ENCODE measurements at regions not wholly inside any gene's neighbourhood (a gene's known extent, or its start where the extent isn't known, plus 50 kb on each side); places are given as distances from the start of the nearest gene placed in this dataset.

DNA sequence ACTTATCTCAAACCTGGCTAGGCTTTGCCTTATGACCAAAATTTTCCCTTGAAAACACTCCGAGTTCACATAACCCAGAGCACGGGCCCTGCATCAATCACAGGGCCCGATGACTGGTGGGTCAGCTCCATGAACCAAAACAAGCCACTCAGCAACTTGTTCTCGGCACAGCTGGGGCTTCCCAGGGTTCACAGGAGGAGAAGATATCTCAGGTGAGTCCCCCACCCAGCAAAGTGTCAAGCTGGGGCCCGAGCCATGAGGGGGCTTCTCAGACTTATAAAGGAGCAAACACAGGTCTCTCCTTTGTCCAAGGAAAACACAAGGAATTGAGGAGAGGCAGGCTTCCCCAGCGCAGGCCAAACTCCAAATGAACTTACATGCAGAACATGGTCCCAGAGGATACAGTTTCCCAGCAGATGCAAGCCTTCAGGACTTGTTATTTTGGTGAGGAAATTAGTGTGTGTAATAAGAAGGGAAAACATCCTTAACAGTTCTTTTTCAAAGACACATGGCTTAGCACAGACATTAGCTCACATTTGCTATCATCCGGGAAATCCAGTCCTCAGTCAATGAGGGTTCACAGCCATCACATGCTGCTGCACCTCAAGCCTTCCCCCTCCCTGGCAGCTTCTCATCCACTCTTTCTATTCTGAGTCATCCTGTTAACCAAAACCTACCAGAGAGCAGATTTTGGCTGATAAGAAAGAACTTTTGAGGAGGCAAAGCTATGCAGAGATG lies 98.1 kb upstream of the NFIA start:
- H3K4me3 ChIP-seq: no peak overlapping the region
- no peaks in the 10 kb centered on the region for H3K27me3 ChIP-seq
- H3K9me3 ChIP-seq (ENCODE audit: low read depth): no peaks in the 10 kb centered on the region
- peak in 1 of 2 donors; percentile 63 for DNase-seq (ENCODE audit: low read depth in 1 of 2, low spot score in 1 of 2)
- H3K4me1 ChIP-seq (ENCODE audit: low read depth): no peaks in the 10 kb centered on the region
- no peaks in the 10 kb centered on the region for H3K36me3 ChIP-seq
- no peak overlapping the region for H3K27ac ChIP-seq
- TF ChIP-seq, protein P1, sequence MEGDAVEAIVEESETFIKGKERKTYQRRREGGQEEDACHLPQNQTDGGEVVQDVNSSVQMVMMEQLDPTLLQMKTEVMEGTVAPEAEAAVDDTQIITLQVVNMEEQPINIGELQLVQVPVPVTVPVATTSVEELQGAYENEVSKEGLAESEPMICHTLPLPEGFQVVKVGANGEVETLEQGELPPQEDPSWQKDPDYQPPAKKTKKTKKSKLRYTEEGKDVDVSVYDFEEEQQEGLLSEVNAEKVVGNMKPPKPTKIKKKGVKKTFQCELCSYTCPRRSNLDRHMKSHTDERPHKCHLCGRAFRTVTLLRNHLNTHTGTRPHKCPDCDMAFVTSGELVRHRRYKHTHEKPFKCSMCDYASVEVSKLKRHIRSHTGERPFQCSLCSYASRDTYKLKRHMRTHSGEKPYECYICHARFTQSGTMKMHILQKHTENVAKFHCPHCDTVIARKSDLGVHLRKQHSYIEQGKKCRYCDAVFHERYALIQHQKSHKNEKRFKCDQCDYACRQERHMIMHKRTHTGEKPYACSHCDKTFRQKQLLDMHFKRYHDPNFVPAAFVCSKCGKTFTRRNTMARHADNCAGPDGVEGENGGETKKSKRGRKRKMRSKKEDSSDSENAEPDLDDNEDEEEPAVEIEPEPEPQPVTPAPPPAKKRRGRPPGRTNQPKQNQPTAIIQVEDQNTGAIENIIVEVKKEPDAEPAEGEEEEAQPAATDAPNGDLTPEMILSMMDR (IDR thresholded peaks at IDR 0.05; ENCODE audit: low read depth, low read length): no peak

- H3K36me3 ChIP-seq: no peaks in the 10 kb centered on the region
- no peak overlapping the region for H3K27ac ChIP-seq
- no peaks in the 10 kb centered on the region for H3K4me1 ChIP-seq (ENCODE audit: low read depth)
These were observed 98.7 kb upstream of the NFIA start for GRCh38 chr1:60983701-60984061.

DNA sequence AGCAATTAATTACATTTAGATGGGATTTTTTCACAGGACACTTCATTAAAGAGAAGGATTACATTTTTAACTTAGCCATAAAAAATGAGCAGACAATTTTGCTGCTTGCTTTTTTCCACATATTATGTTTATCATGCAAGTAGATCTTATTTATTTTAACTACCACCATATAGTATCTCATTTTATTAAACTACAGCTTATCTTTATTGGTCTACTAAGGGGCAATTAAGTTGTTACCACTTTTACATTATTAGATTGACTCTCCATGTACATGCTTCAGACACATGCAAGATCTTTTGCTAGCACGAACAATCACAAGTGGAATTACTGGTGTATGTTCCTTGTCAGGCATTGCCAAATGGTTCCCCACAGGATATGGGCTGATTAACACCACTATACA lies 99.8 kb upstream of the NFIA start:
- TF ChIP-seq, protein P1 (IDR thresholded peaks at IDR 0.05; ENCODE audit: low read depth, low read length): no peak
- no peak overlapping the region for H3K27ac ChIP-seq
- no peaks in the 10 kb centered on the region for H3K9me3 ChIP-seq (ENCODE audit: low read depth)
- no peak overlapping the region for H3K4me3 ChIP-seq
- H3K4me1 ChIP-seq (ENCODE audit: low read depth): no peaks in the 10 kb centered on the region
- no peaks in the 10 kb centered on the region for H3K36me3 ChIP-seq
- no peak for DNase-seq (ENCODE audit: low read depth in 1 of 2, low spot score in 1 of 2)
- H3K27me3 ChIP-seq: no peaks in the 10 kb centered on the region

More at GRCh38 chr1:60983701-60984061, 98.7 kb upstream of the NFIA start:
- Histone ChIP-seq H3K9me3 (ENCODE audit: low read depth) (no peaks in the 10 kb centered on the region), H3K27me3 (no peaks in the 10 kb centered on the region), H3K4me3 (no peak overlapping the region)
- TF ChIP-seq, protein P1 (IDR thresholded peaks at IDR 0.05; ENCODE audit: low read depth, low read length): no peak
- no peak for DNase-seq (ENCODE audit: low read depth in 1 of 2, low spot score in 1 of 2)

DNA sequence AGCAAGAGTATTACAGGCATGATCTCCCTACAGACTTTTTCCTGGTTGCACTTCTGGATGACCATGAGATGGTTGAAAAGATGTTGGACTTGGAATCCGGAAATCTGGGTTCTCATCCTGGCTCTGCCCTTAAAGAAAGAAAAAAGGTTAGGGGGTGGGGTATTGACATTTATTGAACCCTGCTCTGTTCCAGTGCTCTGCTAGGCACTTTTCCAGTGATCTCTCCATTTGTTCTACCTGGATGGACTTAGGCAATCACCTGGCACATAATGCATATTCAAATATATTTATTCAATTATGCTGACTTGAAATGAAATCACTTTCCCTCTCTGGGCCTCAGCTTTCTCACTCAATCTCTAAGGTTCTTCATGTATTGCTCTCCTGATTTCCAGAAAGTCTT lies 101.0 kb upstream of the NFIA start:
- H3K27me3 ChIP-seq: no peaks in the 10 kb centered on the region
- TF ChIP-seq, protein P1 (IDR thresholded peaks at IDR 0.05; ENCODE audit: low read depth, low read length): no peak
- H3K9me3 ChIP-seq (ENCODE audit: low read depth): no peaks in the 10 kb centered on the region

DNA sequence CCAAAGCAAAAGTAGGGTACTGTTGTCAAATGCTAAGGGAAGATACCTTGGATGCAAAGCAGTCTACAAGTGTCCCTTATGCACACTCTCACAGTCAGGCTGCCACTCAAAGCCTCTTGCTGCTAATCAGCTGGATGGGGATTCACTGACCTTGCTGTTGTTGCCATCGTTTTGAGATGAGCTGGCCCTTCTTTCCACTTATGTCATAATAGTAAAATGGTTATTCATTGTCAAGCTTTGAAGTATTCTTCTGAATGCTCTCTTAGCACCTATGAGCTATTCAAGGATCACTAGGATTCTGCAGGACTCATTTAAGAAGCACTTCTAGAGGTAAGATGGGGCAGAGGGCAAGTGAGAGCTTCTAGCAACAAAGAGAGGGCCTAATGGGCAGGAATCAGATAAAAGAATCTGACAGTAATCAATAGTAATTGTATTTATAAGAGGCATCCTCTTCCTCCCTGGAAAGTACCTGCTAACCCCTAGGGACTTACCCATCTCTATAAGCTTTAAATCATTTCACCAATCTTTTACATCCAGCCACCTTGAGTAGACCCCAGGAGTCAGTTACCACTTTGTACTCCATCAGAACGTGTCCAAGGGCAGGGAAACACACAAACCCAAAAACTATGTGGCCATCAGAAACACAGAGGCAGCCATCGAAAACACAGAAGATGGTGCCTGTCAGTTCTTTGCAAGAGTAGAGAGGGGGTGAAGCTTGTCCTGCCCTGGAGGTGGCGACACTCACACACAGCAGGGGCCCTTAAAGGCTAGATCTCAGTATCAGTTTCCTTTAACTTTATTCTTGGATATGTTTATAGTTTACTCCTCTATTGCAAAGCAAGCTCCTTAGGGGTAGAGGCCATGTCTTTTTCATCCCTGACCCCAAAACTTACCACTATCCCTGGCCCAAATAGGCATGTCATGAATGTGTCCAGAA lies 103.7 kb upstream of the NFIA start:
- TF ChIP-seq, protein P1 (IDR thresholded peaks at IDR 0.05; ENCODE audit: low read depth, low read length): peak; percentile 79
- peak; percentile 51 to 74 for DNase-seq (ENCODE audit: low read depth in 1 of 2, low spot score in 1 of 2)
- no peaks in the 10 kb centered on the region for H3K27me3 ChIP-seq
- H3K4me1 ChIP-seq (ENCODE audit: low read depth): no peaks in the 10 kb centered on the region
- H3K36me3 ChIP-seq: no peaks in the 10 kb centered on the region
- no peak overlapping the region for H3K27ac ChIP-seq
- no peak overlapping the region for H3K4me3 ChIP-seq
- no peaks in the 10 kb centered on the region for H3K9me3 ChIP-seq (ENCODE audit: low read depth)

More for the DNA sequence above, 101.0 kb upstream of the NFIA start:
- no peak overlapping the region for H3K4me3 ChIP-seq
- no peak for DNase-seq (ENCODE audit: low read depth in 1 of 2, low spot score in 1 of 2)
- H3K27ac ChIP-seq: no peak overlapping the region
- no peaks in the 10 kb centered on the region for H3K36me3 ChIP-seq
- H3K4me1 ChIP-seq (ENCODE audit: low read depth): no peaks in the 10 kb centered on the region
